ENCODE measurements at regions not wholly inside any gene's neighbourhood (a gene's known extent, or its start where the extent isn't known, plus 50 kb on each side); places are given as distances from the start of the nearest gene placed in this dataset.

DNA sequence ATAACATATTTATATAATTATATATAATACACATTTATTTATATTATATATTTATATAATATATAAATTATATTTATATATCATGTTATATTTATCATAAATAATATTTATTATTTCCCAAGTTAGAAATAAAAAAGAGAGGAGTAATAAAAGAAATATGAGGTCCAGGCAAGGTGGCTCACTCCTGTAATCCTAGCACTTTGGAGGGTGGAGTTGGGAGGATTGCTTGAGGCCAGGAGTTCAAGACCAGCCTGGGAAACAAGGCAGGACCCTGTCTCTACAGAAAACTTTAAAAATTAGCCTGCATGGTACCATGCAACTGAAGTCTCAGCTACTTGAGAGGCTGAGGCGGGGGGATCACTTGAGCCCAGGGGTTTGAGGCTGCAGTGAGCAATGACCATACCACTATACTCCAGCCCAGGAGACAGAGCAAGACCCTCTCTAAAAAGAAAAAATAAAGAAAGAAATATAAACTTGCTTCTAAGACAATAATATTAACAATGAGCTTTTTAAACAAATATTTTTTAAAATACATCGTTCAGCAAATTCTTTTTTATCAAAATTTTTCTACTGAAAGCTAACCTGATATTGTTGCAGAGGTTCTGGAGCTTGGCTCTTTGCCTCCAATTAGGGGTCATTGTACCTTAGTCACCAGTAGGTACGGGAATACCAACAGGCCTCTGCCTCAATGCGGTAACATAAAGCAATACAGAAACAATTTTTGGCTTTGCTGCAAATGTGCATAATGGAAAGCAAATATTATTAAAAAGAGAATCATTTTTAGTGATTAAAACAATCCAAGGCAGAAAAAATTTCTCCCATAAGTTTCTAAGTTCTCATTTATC is 290.0 kb downstream of the SETD4 start:
- no peaks in the 10 kb centered on the region for H3K4me1 ChIP-seq
- no peaks in the 10 kb centered on the region for H3K9me3 ChIP-seq
- no peak overlapping the region for H3K27ac ChIP-seq
- peaks cover 0 to 5% (median 0%) of the 10 kb centered on the region in 7 donors for H3K27me3 ChIP-seq (replicated peaks in 1 of 7)
- intact Hi-C loops (cut with DNase I; ENCODE audit: low total_unique reads): no loop called here
- no peak for TF ChIP-seq POLR2A (IDR thresholded peaks at IDR 0.05)
- TF ChIP-seq, protein P1, sequence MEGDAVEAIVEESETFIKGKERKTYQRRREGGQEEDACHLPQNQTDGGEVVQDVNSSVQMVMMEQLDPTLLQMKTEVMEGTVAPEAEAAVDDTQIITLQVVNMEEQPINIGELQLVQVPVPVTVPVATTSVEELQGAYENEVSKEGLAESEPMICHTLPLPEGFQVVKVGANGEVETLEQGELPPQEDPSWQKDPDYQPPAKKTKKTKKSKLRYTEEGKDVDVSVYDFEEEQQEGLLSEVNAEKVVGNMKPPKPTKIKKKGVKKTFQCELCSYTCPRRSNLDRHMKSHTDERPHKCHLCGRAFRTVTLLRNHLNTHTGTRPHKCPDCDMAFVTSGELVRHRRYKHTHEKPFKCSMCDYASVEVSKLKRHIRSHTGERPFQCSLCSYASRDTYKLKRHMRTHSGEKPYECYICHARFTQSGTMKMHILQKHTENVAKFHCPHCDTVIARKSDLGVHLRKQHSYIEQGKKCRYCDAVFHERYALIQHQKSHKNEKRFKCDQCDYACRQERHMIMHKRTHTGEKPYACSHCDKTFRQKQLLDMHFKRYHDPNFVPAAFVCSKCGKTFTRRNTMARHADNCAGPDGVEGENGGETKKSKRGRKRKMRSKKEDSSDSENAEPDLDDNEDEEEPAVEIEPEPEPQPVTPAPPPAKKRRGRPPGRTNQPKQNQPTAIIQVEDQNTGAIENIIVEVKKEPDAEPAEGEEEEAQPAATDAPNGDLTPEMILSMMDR (IDR thresholded peaks at IDR 0.05 in 8 of 11, conservative IDR thresholded peaks at IDR 0.05 in 3 of 11): no peak
- TF ChIP-seq POLR2AphosphoS5 (IDR thresholded peaks at IDR 0.05): no peak
- H3K36me3 ChIP-seq: no peaks in the 10 kb centered on the region
- no peak overlapping the region for H3K4me3 ChIP-seq
- WGBS, 5 donors: 92 to 99% (median 94%) methylated on average over 4 of the region's 4 CpGs
- DNase-seq: no peak

DNA sequence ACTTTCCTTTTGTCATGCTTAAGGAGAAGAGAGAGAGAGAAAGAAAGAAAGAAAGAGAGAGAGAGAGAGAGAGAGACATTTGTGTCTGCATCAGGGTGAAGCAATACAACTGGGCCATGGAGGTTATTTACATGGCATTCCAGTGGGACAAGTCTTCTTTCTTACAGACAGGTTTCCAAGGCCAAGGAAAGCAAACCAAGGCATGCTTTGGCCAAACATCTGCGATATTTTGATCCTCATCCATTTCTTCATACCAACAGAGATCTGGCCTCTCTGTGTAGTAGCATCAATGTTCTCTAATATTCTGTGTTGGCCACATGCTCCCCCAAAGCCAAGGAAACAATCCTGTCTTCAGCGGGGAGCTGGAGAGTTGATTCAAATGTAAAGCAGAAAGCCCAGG is 292.1 kb downstream of the SETD4 start:
- 83 to 99% (median 95%) methylated on average over 2 of the region's 2 CpGs for WGBS, 5 donors
- Histone ChIP-seq H3K27ac (no peak overlapping the region), H3K4me3 (no peak overlapping the region), H3K4me1 (no peaks in the 10 kb centered on the region), H3K27me3 (replicated peaks in 1 of 7) (peaks cover 0 to 8% (median 0%) of the 10 kb centered on the region in 7 donors), H3K9me3 (no peaks in the 10 kb centered on the region), H3K36me3 (no peaks in the 10 kb centered on the region)
- DNase-seq: no peak
- intact Hi-C loops (cut with DNase I; ENCODE audit: low total_unique reads): no loop called here
- no peak for TF ChIP-seq POLR2AphosphoS5 (IDR thresholded peaks at IDR 0.05)
- TF ChIP-seq POLR2A (IDR thresholded peaks at IDR 0.05): no peak
- TF ChIP-seq, protein P1 (IDR thresholded peaks at IDR 0.05 in 8 of 11, conservative IDR thresholded peaks at IDR 0.05 in 3 of 11): no peak

DNA sequence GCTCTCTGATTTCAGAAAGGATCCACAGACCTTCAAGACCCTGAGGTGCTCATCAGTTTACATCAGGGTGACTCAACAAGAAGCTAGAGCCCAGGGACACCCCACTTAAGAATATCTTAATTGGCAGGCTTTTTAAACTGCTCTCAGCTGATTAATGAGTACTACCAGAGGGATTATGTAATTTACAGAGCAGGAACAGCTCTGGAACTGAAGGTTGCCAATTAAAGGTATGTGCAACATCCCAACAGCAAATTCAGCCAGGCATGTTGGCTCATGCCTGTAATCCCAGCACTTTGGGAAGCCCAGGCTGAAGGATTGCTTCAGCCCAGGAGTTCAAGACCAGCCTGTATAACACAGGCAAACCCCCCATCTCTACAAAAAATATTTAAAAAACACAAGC is 295.7 kb downstream of the SETD4 start:
- Histone ChIP-seq H3K9me3 (no peaks in the 10 kb centered on the region), H3K4me3 (no peak overlapping the region), H3K4me1 (no peaks in the 10 kb centered on the region), H3K27ac (no peak overlapping the region), H3K36me3 (no peaks in the 10 kb centered on the region), H3K27me3 (replicated peaks in 1 of 7) (peaks cover 0 to 8% (median 0%) of the 10 kb centered on the region in 7 donors)
- intact Hi-C loops (cut with DNase I; ENCODE audit: low total_unique reads): no loop called here
- no peak for TF ChIP-seq POLR2AphosphoS5 (IDR thresholded peaks at IDR 0.05)
- no peak for TF ChIP-seq POLR2A (IDR thresholded peaks at IDR 0.05)
- TF ChIP-seq, protein P1 (IDR thresholded peaks at IDR 0.05 in 8 of 11, conservative IDR thresholded peaks at IDR 0.05 in 3 of 11): no peak
- DNase-seq: no peak

DNA sequence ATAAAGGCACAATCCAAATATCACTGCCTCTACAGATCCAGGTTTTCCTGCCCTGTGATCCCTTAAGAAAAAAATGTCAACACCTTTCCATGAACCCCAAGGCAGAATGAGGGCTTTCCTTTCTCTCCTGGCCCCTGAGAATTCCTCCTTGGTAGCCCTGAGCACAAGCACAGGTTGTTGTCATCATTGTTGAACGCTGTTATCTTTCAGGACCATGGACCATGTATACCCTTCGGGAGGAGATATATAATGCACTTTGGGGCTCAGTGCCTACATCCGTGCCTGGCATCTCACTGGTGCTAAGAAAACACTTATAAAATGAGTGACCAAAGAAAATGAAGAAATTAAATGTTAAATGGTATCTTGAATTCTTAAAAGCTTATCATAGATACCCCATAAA is 296.2 kb downstream of the SETD4 start:
- no peak for DNase-seq
- Histone ChIP-seq H3K27me3 (replicated peaks in 1 of 7) (peaks cover 0 to 8% (median 0%) of the 10 kb centered on the region in 7 donors), H3K36me3 (no peaks in the 10 kb centered on the region), H3K4me3 (no peak overlapping the region), H3K4me1 (no peaks in the 10 kb centered on the region), H3K9me3 (no peaks in the 10 kb centered on the region), H3K27ac (no peak overlapping the region)
- intact Hi-C loops (cut with DNase I; ENCODE audit: low total_unique reads): no loop called here
- WGBS, 5 donors: 85 to 97% (median 89%) methylated on average over 3 of the region's 3 CpGs
- no peak for TF ChIP-seq POLR2A (IDR thresholded peaks at IDR 0.05)
- TF ChIP-seq, protein P1 (IDR thresholded peaks at IDR 0.05 in 8 of 11, conservative IDR thresholded peaks at IDR 0.05 in 3 of 11): no peak
- TF ChIP-seq POLR2AphosphoS5 (IDR thresholded peaks at IDR 0.05): no peak

Data from spleen (tissue), 11 donors.